ACHN (cell line): ENCODE measurements at regions not wholly inside any gene's neighbourhood (a gene's known extent, or its start where the extent isn't known, plus 50 kb on each side); places are given as distances from the start of the nearest gene placed in this dataset.
"Not testable (repeated sequence)": the region's sequence is repeated elsewhere in the genome, so short reads cannot be mapped to it uniquely, and the experiment has no call there.

Experiments
- DNase-seq: peaks from one replicate; pipeline ENCODE4 v3.0.0-alpha.2; 2015
- in situ Hi-C: cut with HindIII; loops from 2 replicates; pipeline ENCODE4 v1.10.0; 2017; ENCODE audit warnings: low sequenced_read_pairs, low pct_ligation_motif_present, low pct_unique_long_range_greater_than_20kb

DNA sequence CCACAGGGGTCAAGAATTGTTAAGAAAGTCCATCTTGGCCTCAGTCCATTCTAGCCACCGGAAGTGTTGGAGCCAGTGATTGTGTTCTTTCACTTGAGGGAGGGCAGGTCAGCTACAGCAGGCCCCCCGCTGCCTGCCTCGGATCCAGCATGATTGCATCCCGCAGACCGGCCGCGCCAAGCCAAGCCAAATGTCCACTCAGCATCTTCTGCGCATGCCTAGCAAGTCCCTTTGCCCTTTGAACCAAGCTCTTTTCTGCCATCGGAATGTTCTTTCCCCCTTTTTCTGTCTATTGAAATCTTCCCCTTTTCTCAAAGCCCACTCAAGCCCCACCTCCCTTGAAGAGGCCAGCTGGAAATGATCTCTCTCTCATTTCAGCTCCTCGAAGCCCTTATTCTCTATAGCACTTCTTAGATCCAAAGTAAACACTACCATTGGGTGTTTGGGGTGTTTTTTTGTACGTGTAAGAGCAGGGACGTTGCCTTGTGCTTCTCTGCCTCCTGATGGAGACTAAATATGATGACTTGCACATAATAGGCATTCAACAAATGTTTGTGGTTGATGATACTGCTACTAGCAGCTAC lies 147.8 kb upstream of the BCOR start:
- in situ Hi-C loops = no loop called here
- no peak for DNase-seq

DNA sequence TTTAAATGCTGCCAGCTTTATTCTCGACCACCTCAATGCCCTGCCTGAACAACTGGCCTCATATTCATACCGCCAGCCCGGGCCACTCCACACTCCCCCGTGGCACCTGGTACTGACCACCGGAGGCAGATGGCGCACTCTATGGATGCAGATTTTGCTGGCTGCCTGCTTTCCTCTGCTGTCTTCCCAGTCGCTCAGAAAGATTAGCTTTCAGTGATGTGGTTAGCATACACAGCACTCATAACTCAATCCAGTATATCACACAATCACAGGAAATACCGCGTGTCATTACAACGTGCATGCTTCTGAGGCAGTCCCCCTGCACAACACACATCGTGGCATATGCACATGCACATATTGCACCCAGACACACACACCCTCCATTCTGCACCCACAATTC lies 147.2 kb upstream of the BCOR start:
- no peak for DNase-seq
- in situ Hi-C loops = no loop called here

DNA sequence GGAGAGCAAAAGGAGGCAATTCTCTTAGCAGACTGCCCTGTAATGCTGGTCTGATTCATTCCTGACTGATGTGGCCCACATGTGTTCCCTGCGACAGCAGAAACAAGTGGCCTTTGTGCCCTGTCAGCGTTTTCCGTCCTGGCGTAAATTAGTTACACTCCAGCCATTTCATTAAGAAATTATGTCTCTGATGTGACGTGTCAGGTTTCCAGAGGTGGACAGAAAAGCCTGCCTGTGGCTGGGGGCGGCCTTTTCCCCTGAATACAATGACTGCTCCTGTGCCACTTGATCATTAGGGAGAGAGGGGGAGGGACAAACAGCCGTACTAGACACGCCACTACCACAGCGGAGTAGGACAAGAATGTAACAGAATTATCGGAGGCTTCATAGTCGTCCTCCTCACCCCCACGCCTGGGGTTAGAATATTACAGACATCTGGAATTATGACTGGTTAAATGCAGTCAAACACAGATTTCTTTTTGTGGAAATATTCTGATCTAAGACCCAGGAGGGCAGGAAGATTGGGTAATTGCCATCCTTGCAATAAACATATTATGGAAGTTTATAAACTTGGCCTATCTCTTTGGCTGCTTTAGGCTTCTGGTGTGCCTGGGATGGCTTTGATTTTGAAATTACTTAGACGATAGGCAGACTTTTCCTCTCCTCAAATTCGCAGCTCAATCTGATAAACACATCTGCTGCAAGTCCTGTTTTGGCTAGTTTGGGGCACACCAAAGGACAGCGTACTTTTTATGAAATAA lies 146.2 kb upstream of the BCOR start:
- DNase-seq = no peak
- in situ Hi-C loops = no loop called here

DNA sequence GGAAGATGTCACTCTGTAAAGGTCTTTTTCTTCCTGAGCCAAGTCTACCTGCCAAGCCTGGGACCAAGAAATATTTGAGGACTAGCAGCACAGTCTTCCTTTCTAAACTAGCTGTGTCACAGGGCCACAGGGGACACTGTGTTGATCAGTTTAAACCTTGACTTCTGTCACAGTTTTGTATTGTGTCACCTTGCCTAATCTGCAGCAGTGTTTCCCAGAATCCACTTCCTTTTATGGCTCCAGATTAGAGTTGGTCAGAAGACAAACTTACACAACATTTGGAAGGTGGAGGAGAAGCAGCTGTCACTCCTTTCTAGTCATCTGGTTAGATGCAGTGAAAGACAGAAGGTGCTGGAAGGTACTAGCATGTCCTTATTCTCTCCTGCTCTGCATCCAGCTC lies 143.1 kb upstream of the BCOR start:
- no peak for DNase-seq
- in situ Hi-C loops = no loop called here

DNA sequence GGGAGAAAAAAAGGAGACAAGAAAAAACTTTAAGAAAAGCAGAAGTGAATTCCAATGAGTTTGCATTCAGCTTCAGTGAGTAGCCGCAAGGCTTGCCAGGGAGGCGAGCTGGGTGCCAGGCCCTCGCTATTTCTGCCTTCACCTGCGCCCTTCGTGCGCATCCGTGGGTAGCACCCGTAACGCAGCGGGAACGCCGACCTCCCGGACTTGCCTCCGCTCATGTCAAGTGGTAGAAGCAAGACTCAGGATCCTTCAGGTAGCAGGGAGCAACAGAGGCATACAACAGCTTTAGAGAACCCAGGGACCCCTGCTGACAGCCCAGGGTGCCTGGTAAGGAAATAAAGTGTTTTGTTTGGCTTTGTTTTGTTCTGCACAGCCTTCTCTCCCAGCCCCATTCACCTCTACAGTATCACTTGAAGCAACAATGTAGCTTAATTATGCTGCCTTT lies 140.0 kb upstream of the BCOR start:
- in situ Hi-C loops = no loop called here
- no peak for DNase-seq

DNA sequence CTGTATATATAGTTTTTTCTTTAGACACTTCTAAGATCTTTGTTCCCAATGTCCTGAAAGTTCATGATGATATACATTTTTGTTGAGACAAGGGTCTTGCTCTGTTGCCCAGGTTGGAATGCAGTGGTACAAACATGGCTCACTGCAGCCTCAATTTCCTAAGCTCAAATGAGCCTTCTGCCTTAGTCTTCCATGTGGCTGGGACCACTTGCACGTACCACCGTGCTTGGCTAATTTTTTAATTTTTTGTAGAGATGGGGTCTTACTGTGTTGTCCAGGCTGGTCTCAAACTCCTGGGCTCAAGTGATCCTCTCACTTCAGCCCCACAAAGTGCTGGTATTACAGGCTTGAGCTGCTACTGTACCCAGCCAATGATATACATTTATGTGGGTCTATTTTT lies 132.9 kb upstream of the BCOR start:
- in situ Hi-C loops = no loop called here
- DNase-seq = no peak

DNA sequence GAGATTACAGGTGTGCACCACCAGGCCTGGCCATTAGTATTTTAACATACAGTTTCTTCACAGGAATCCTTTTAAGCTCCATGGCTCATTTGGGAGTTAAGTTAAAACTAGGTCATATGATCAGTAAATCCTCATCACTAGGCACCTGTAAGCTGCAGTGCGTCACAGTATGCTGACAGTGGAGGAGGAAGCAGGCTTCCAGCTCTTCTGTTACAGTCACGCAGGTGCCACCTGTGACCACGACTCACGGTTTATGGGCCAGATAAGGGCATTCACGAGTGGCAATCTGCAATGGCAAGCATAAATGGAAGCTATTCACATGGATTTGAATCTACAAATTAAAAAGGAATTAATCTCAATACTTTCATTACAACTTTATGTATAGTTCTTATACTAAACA lies 129.4 kb upstream of the BCOR start:
- no peak for DNase-seq
- in situ Hi-C loops = no loop called here

DNA sequence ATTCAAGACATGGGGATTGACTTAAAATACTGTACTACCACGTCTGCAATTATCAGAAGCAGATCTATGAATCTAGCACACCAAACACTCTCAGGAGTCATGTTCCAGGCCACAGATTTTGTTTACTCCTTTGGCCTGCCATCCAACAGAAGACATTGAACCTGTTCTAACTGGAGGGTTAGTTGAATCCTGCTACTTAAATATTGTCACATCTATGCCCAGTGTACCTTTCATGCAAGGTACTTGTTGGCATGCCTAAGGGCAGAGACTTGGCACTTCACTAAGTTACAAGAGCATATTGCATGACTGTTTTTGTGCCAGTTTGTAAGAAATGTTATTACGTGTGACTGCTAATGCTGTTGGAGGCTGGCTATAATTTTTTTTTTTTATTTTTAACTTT lies 126.9 kb upstream of the BCOR start:
- in situ Hi-C loops = no loop called here
- no peak for DNase-seq

DNA sequence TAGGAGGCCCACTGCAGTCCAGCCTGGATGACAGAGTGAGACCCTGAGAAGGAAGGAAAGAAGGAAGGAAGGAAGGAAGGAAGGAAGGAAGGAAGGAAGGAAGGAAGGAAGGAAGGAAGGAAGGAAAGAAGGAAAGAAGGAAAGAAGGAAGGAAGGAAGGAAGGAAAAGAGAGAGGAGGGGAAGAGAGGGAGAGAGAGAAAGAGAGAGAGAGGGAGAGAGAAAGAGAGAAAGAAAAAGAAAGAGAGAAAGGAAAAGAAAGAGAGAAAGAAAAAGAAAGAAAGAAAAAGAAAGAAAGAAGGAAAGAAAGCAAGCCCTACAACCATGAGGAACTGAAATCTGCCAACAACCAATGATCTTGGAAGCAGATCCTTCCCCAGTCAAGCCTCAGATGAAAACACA lies 124.9 kb upstream of the BCOR start:
- DNase-seq, in situ Hi-C loops: not testable (repeated sequence)

DNA sequence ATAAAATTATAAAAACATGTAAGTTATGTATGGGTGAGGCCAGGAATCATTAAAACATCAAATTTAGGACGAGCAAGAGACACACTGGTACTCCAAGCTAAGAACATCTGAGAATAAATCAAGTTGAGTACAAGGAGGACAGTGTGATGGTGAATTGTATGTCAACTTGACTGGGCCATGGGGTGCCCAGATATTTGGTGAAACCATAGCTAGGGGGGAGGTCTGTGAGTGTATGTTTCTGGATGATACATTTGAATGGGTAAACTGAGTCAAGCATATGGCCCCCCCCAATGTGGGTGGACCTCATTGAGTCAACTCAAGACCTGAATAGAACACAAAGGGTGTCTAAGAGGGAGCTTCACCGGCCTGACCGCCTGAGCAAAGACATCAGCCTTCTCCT lies 115.3 kb upstream of the BCOR start:
- no peak for DNase-seq

DNA sequence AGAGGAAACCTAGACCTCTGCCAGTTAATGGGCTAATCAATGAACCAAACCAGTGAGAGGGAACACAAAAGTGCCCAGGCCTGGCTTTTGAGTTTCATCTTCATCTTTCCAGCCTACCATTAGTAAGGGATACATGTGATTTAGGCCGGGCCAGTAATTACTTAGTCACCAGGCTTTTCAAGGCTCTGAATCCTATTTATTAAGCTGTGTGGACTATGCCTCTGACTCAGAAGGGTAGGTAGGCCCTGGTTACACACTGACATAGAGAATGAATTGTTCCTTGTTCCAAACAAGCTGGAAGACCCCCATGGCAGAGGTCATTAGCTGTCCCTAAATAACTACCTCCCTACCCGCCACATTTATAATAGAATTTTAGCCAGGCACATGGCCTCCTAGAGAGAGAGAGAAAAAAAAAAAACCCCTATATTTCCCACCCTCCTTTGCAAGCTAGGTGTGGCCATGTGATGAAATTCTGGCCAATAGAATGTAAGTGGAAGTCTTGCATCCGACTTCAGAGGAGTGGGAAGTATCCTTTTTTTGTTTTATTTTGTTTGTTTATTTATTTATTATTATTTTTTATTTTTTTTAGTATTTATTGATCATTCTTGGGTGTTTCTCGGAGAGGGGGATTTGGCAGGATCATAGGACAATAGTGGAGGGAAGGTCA lies 112.3 kb upstream of the BCOR start:
- DNase-seq = no peak
- in situ Hi-C loops = no loop called here

More for the DNA sequence above, 115.3 kb upstream of the BCOR start:
- in situ Hi-C loops = no loop called here

DNA sequence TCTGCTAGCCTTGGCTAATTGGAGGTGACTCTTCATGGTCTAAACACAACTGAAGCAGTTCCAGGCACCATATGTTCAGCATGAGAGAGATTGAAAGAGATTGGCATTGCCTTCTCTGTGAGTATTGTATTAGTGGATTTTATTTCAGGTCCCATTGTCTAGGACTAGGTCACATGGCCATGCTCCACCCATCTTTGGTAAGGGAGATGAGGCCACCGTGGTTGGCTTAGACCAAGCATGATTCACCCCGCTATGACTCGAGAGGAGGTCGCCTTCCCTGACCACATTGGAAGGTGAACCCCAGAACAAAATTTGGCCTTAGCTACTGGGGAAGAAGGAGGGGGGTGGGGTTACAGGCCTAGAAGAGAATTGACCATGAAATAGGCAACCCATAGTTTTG lies 109.9 kb upstream of the BCOR start:
- in situ Hi-C loops = no loop called here

DNA sequence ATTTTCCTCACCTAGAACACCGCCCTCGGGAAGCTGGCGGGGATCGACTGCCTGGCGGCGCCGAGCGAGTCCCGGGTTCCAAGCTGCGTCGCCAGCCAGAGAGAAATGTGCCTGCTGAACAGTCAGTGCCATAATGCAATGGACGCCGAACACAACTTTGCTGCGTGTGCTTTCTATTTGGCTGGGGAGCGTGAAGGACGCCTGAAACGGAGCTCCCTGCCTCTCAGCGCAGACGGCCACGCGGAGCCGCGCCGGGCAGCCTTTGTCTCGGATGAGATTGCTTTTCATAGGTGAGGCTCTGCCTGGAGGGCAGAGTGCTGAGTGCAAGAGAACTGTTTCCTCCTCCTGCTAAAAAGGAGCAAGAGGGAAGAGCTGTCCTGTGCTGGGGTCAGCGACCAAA lies 107.7 kb upstream of the BCOR start:
- DNase-seq = no peak
- in situ Hi-C loops = no loop called here

More for the DNA sequence above, 109.9 kb upstream of the BCOR start:
- no peak for DNase-seq

DNA sequence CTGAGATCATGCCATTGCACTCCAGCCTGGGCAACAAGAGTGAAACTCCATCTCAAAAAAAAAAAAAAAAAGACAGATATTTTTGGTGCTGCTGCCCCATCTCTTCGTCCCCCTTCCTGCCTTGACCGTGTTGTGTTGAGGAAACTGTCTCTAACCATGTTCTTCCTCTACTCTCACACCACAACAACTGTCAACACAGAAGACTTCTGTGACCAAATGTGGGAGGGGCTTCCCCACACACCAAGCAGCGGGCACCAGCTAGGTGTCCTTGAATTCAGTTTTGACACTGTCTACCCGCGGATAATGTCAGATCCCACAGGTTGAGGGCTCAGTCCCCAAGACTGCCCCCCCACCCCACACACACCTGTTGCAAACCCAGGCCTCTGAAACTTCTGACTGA lies 104.7 kb upstream of the BCOR start:
- DNase-seq = no peak

DNA sequence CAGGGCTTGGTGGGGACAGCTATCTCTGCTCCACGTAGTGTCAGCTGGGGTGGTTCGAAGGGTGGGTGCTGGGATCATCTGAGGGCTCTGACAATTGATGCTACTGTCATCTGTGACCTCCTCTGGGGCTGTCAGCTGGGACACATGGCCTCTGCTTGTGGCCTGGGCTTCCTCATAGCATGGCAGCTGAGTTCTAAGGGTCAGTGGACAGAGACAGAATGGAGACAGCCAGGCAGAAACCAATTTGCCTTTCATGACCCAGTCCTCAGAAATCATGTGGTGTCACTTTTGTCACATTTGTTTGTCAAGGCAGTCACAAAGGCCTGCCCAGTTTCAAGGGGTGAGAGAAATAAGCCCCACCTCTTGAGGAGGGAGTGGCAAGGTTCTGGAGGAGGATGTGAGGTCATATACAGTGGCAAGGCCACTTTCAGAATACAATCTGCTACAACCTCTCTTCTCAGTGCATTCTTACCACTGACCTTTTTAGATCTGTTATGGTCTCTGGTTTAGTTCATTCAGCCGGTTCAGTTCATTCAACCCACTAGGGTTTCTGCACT lies 103.6 kb upstream of the BCOR start:
- DNase-seq = no peak

More for the DNA sequence above, 104.7 kb upstream of the BCOR start:
- in situ Hi-C loops = no loop called here

DNA sequence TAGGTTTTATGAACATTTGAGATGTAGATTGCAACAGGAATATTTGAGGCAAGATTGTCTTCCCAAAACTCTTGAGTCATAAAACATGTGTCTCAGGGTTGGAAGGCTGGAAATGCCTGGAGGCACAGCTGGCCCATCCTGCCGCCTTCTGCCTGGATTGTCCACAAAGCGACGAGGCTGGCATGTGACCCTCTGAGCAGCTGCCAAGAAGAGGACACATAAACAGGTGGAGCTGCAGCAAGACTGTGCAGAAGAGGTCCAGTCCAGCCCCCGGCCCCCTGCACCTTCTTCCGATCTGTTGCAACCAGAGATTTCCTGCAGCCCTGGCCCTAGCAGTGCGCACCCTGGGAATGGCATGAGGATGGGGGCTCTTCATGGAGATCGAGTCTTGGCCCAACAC lies 101.9 kb upstream of the BCOR start:
- in situ Hi-C loops = no loop called here
- DNase-seq = no peak

More for the DNA sequence above, 103.6 kb upstream of the BCOR start:
- in situ Hi-C loops = no loop called here

DNA sequence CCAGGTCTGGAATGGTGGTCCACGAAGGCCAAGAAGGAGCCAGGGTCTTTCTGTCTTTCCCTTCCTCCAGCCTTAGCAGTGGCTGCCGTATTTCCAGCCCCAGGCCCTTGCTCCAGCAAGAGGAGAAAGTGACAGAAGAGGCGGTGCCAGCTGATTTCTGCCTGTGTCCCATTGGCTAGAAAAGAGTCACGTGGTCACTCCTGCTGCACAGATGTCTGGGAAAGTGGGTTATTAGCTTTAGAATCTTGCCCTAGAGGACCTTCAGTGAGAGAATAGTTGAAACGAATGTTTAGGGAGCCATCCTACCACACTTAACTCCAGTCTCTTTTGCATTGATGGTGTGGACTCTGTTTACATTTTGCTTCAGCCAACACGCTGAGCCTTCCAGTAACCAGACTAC lies 99.3 kb upstream of the BCOR start:
- in situ Hi-C loops = no loop called here
- DNase-seq = no peak

DNA sequence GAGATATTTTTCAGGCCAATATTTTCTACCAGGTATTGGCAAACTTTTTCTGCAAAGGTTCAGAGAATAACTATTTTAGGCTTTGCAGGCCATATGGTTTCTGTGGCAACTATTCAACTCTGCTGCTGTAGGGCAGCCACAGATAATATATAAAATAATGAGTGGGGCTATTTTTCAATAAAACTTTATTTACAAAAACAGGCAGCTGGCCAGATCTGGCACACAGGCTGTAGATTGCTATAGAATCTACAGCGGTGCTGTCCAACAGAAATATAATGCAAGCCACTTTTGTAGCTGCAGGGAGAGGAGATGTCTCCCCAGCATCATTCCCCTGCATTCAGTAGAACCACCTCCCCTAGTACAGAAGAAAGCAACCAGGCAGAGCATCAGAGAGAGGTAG lies 97.6 kb upstream of the BCOR start:
- in situ Hi-C loops = no loop called here
- no peak for DNase-seq

DNA sequence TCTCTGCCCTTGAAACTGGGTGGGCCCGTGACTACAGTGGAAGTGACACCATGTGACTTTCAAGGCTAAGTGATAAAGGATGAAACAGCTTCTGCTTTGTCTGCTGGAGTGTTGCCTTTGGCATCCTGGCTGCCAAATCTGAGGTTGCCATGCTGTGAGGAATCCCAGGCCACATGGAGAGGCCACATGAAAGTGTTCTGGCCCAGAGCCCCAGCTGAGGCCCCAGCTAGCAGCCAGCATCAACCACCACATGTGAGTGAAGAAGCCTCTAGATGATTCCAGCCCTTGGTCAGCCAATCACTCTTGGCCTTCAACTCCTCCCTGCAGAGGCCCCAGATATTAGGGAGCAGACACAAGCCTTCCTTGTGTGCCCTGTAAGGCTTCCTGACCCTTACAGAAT lies 94.4 kb upstream of the BCOR start:
- in situ Hi-C loops = no loop called here
- DNase-seq = no peak

DNA sequence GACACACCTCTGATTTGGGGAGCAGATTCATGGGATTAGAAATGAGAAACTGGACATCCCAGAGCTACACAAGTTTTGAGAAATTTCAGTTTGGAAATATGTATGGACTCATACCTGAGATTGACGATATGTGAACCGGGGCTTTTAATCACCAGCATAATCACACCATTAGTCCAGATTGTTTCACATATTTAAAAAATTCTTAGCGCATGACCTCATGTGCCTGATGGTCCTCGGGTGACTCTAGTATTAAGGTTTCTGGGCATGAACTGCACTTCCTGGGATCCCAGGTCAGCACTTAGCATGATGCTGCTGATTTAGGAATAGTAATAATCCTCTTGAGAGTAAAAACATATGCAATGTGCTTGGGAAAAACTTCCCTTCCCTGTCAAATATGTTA lies 91.9 kb upstream of the BCOR start:
- no peak for DNase-seq
- in situ Hi-C loops = no loop called here
